HCT116 (cell line): ENCODE measurements at regions not wholly inside any gene's neighbourhood (a gene's known extent, or its start where the extent isn't known, plus 50 kb on each side); places are given as distances from the start of the nearest gene placed in this dataset.

Experiments
- CBX3 ChIP-seq: IDR thresholded peaks from 2 replicates; pipeline ENCODE4 v1.6.1; 2012; ENCODE audit warnings: low read depth
- EZH2 ChIP-seq: fragments of 200-600 bp; sonication (generic); IDR thresholded peaks from 2 replicates; pipeline ENCODE4 v1.6.1; 2017; ENCODE audit warnings: antibody characterized with exemption, mixed run types
- JUND ChIP-seq: IDR thresholded peaks from 2 replicates; pipeline ENCODE4 v1.6.1; 2012
- POLR2A ChIP-seq: IDR thresholded peaks from 2 replicates; pipeline ENCODE4 v1.7.0; 2011; ENCODE audit warnings: borderline replicate concordance; ENCODE audit not compliant: insufficient read depth, insufficient read length; ENCODE audit errors: extremely low read depth
- RAD21 ChIP-seq: IDR thresholded peaks from 2 replicates; pipeline ENCODE4 v1.6.1; 2012; ENCODE audit warnings: low read depth, mild to moderate bottlenecking
- YY1 ChIP-seq: IDR thresholded peaks from 2 replicates; pipeline ENCODE4 v1.6.1; 2011; ENCODE audit warnings: low read length, low read depth, moderate library complexity, mild to moderate bottlenecking; ENCODE audit not compliant: insufficient replicate concordance; ENCODE audit errors: extremely low read depth
- TF ChIP-seq, protein P1 (sequence below), 3 experiments: fragments of 200-600 bp in 1 of 3; sonication (generic) in 1 of 3; IDR thresholded peaks in 2 of 3; conservative IDR thresholded peaks in 1 of 3; 2 replicates each; pipeline ENCODE4 v1.5.1; 2012 to 2017; ENCODE audit warnings: low read depth in 2 of 3, low read length in 2 of 3, antibody characterized with exemption in 1 of 3, borderline replicate concordance in 1 of 3, control low read depth in 1 of 3, mild to moderate bottlenecking in 1 of 3, mixed read lengths in 1 of 3, mixed run types in 1 of 3, moderate library complexity in 1 of 3; ENCODE audit not compliant: insufficient read depth in 1 of 3
- TF ChIP-seq, protein P2 (sequence below): IDR thresholded peaks from 2 replicates; pipeline ENCODE4 v1.6.1; 2012; ENCODE audit warnings: low read depth
- TF ChIP-seq, protein P3 (sequence below): IDR thresholded peaks from 2 replicates; pipeline ENCODE4 v1.6.1; 2012

DNA sequence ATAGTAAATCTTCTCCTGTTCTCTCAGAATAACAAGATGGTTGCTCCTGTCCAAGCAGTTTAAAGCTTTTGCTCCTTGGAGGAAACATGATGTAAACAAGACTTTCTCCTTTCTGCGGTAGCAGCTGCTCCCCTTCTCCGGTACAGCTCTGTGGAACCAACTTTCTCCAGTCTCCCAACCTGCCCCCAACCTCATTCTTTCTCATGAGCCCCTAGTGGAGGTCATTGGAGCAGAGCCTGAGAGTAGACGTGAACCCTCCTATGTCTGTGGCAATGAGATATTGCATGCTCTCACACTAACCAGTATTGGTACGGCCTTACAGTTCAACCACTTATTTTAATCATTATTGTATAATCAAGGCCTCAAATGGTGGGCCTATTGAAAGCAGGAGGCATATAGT, 483.8 kb upstream of the CDH10 start:
- TF ChIP-seq RAD21 (no peak), CBX3 (no peak), JUND (no peak), EZH2 (no peak), YY1 (no peak), POLR2A (no peak)
- TF ChIP-seq, protein P1, sequence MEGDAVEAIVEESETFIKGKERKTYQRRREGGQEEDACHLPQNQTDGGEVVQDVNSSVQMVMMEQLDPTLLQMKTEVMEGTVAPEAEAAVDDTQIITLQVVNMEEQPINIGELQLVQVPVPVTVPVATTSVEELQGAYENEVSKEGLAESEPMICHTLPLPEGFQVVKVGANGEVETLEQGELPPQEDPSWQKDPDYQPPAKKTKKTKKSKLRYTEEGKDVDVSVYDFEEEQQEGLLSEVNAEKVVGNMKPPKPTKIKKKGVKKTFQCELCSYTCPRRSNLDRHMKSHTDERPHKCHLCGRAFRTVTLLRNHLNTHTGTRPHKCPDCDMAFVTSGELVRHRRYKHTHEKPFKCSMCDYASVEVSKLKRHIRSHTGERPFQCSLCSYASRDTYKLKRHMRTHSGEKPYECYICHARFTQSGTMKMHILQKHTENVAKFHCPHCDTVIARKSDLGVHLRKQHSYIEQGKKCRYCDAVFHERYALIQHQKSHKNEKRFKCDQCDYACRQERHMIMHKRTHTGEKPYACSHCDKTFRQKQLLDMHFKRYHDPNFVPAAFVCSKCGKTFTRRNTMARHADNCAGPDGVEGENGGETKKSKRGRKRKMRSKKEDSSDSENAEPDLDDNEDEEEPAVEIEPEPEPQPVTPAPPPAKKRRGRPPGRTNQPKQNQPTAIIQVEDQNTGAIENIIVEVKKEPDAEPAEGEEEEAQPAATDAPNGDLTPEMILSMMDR (IDR thresholded peaks at IDR 0.05 in 2 of 3, conservative IDR thresholded peaks at IDR 0.05 in 1 of 3; ENCODE audit: borderline replicate concordance in 1 of 3, insufficient read depth in 1 of 3, low read depth in 2 of 3, low read length in 2 of 3) = no peak
- TF ChIP-seq, protein P2, sequence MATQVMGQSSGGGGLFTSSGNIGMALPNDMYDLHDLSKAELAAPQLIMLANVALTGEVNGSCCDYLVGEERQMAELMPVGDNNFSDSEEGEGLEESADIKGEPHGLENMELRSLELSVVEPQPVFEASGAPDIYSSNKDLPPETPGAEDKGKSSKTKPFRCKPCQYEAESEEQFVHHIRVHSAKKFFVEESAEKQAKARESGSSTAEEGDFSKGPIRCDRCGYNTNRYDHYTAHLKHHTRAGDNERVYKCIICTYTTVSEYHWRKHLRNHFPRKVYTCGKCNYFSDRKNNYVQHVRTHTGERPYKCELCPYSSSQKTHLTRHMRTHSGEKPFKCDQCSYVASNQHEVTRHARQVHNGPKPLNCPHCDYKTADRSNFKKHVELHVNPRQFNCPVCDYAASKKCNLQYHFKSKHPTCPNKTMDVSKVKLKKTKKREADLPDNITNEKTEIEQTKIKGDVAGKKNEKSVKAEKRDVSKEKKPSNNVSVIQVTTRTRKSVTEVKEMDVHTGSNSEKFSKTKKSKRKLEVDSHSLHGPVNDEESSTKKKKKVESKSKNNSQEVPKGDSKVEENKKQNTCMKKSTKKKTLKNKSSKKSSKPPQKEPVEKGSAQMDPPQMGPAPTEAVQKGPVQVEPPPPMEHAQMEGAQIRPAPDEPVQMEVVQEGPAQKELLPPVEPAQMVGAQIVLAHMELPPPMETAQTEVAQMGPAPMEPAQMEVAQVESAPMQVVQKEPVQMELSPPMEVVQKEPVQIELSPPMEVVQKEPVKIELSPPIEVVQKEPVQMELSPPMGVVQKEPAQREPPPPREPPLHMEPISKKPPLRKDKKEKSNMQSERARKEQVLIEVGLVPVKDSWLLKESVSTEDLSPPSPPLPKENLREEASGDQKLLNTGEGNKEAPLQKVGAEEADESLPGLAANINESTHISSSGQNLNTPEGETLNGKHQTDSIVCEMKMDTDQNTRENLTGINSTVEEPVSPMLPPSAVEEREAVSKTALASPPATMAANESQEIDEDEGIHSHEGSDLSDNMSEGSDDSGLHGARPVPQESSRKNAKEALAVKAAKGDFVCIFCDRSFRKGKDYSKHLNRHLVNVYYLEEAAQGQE = no peak
- TF ChIP-seq, protein P3, sequence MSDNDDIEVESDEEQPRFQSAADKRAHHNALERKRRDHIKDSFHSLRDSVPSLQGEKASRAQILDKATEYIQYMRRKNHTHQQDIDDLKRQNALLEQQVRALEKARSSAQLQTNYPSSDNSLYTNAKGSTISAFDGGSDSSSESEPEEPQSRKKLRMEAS = no peak
